Prostate gland (tissue), 2 donors: ENCODE measurements at regions not wholly inside any gene's neighbourhood (a gene's known extent, or its start where the extent isn't known, plus 50 kb on each side); places are given as distances from the start of the nearest gene placed in this dataset.

ENCODE experiments used
- CTCF ChIP-seq, 4 experiments: fragments of 200-600 bp in 2 of 4; fragments of 450-650 bp in 2 of 4; sonication (generic) in 2 of 4; IDR thresholded peaks; 1 replicate in 3 of 4; 2 replicates in 1 of 4; pipeline ENCODE4 v1.5.1; 2016 to 2019; ENCODE audit warnings: antibody characterized with exemption in 4 of 4, mild to moderate bottlenecking in 2 of 4, moderate library complexity in 2 of 4
- POLR2A ChIP-seq: fragments of 450-650 bp; IDR thresholded peaks from one replicate; pipeline ENCODE4 v1.6.1; 2016; ENCODE audit warnings: antibody characterized with exemption, mild to moderate bottlenecking

GRCh38 chr5:94086194-94086593 is 344.8 kb upstream of the POU5F2 start:
- TF ChIP-seq CTCF (IDR thresholded peaks at IDR 0.05) (no peak), POLR2A (no peak)
